Activated CD8-positive, alpha-beta memory T cell treated with anti-CD3 and anti-CD28 coated beads for 24 hours (primary cell): ENCODE measurements at regions not wholly inside any gene's neighbourhood (a gene's known extent, or its start where the extent isn't known, plus 50 kb on each side); places are given as distances from the start of the nearest gene placed in this dataset.
"Not testable (repeated sequence)": the region's sequence is repeated elsewhere in the genome, so short reads cannot be mapped to it uniquely, and the experiment has no call there.

Experiments
- DNase-seq: peaks from one replicate; pipeline ENCODE4 v3.0.0-alpha.2; 2020

DNA sequence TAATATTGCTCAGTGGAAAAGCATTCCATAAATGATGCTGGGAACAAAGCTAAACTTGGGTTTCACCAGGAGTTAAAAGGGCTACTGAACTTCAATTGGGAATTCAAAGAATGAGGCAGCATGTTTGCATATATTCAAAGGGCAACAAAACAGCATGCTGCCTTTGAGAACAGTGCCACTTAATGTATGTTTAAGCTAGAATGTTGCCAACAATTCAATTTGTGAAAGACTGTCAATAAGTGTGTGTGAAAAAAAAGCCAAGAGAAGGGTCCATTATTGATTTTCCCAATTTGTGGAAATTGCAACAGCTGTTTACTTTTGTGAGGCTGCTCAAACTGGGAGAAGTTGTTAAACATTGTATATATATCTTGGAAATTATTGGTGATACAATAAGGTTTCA lies 701.9 kb upstream of the ACTRT1 start:
- no peak for DNase-seq

- DNase-seq: no peak
Measured at GRCh38 chrX:128739539-128739938, 687.3 kb upstream of the ACTRT1 start.

- DNase-seq: no peak
Measured at GRCh38 chrX:128728943-128729342, 676.7 kb upstream of the ACTRT1 start.

DNA sequence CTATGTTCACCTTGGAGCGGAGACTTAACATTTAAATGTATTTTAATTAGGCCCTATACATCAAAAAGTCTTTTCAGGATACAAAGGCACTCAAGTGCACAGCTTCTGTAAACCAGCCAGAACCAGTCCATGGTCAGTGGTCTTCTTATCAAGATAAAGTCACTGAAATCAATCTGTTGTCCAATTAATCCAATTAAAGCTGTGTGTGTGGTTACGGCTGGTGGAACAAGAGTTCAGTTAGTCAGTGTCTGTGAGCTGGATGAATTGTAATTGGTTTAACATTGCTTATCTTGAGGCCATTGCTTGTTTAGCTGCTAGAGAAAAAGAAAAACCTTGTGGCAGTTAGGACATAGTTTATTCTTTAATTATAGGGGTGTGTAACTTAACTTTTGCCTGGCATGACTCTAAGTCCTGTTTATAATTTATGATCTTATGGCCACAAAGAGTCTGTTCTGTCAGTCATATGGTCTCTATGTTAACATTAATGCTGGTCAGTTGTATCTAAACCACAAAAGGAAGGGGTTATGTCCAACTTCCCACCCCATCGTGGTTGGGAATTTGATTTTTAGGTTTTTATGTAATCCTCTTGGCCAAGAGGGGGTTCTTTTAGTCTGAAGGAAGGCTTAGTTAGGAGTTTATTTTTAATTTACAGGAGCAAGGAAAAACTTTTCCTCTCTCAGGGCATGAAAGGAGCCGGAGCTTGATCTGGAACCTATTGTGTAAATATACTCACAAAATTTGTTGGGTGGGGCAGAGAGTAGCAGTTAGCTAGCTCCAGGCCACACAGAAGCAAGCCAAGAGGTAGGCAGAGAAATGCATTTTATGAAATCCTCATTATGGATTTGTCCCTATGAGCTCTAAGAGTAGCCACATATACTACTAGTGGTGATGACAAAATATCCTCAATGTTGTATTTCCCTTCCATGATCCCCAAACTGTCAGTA lies 665.7 kb upstream of the ACTRT1 start:
- DNase-seq: no peak

GRCh38 chrX:128714425-128714824 lies 662.2 kb upstream of the ACTRT1 start:
- no peak for DNase-seq

DNA sequence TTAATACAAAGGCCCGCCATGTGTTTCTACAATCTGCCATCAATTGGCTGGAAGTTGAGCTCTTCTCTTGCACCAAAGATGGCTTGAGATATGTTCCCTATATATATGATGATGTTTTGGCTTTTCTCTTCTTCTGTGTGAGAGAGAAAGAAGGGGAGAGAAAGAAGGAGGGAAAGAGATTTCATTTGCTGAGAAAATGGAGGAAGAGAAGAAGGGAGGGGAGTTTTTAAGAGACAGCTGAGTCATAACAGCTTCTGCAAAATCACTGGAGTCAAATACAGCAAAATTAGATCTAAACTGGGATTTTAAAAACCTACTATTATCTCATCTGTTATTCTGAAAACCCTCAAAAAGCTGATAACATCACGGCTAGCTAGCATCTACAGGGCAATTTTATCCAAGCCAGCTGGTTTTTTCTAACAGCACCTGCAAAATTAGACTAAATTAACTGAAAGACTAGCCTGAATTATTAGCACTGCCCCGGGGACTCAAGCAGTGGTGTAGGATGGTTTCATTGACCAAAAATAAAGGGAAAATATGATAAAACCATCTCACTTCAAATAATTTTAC lies 647.6 kb upstream of the ACTRT1 start:
- no peak for DNase-seq

- DNase-seq: no peak
Measured at GRCh38 chrX:128698573-128699181, 646.5 kb upstream of the ACTRT1 start.

- no peak for DNase-seq
Measured at GRCh38 chrX:128691872-128692271, 639.7 kb upstream of the ACTRT1 start.

DNA sequence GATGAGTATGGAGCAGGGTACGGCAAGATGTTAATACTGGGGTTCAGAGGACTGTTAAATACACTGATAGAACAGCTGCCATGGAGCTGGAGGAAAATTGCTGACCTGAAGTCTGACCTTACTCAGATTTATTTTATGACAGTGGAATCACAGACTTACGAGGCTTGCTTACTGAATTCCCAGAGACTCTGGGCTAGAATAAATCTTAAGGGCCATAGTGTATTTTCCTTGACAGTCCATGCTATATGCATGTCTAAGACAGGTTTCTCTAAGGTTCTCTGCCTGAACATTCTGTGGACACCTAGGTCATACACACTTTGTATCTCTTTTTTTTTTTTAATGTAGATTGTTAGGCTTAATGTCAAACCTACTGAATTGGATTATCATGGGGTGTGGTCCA lies 633.2 kb upstream of the ACTRT1 start:
- no peak for DNase-seq

DNA sequence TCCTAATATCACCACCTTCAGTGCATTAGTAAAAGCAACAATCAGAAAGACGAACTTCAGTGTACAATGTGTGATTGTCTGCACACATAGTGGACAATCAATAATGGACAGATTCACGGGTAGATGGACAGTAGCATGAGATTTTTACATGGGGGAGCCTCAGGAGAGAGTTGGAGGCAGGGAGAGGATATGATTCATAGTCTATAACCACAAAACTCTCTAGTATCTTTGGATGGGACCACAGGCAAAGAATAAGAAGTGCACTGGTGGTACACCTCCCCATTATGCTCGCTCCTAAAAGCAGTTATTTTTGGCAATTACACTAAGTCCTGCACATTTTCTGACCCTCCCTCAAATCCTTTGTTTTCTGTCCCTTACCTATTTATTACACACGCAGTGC lies 624.4 kb upstream of the ACTRT1 start:
- DNase-seq: no peak

- DNase-seq: not testable (repeated sequence)
Measured at GRCh38 chrX:128674326-128675086, 622.3 kb upstream of the ACTRT1 start.

- no peak for DNase-seq
Measured at GRCh38 chrX:128664211-128664610, 612.0 kb upstream of the ACTRT1 start.

DNA sequence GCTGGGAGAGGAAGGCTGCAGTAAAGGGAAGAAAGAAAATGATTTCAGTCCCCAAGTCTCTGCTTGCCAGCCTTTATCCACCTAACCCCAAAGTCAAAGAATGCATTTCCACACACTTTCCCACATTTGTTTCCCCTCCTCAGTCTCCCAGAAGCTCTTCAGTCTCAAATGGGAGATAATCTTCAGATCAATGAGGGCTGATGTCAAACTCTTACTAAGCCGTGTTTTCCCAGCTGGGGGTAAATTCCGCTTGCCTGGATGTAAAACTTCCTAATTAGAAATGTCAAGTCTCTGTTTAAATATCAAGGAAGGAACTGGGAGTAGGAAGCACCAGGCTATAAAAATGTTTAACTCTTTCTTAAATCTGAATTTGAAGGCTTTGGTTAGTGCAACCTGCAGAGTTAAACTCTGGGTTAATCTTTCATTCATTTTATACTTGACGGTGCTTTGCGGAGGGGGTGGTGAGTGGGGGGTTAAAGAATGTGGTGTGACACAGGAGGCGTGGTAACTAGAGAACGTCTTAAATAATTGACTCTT lies 601.4 kb upstream of the ACTRT1 start:
- no peak for DNase-seq

DNA sequence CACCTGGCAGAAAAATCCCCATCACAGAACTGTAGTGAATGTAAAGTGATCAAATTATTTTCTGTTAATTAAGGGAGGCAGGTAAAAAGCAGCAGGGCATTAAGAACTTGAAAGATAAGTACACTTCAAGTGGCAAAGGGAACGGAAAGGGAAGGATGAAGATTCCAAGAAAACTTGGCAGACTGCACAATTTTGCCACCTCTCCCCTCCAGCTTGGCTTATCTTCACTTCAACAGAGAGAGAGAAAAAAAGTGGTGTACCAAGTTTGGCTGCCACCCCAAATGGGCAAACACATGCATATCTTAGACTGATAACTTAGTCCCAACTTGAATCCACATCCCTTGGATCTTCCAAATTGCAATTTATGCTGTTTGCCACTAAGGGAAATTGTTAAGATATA lies 598.1 kb upstream of the ACTRT1 start:
- no peak for DNase-seq

- no peak for DNase-seq
Measured at GRCh38 chrX:128634754-128635153, 582.6 kb upstream of the ACTRT1 start.

GRCh38 chrX:128623361-128623760 lies 571.2 kb upstream of the ACTRT1 start:
- DNase-seq: no peak

DNA sequence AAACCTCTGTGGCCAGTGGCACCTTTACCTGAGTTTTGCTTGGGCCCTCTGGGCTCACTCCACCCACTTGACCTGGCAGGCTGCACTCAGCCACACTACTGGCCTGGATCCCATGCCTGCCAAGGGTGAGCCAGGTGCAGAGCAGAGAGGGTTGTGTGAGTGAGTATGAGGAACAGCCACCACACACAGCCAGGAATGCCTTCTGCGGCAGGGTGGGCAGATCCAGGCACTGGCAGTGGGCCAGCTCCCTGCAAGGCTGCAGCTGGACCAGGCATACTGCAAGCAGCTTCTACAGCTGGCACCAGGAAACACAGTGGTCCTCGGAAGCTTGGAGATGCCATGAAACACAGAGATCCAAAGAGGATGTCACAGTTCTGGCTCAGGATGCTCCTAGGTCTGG lies 570.1 kb upstream of the ACTRT1 start:
- no peak for DNase-seq

DNA sequence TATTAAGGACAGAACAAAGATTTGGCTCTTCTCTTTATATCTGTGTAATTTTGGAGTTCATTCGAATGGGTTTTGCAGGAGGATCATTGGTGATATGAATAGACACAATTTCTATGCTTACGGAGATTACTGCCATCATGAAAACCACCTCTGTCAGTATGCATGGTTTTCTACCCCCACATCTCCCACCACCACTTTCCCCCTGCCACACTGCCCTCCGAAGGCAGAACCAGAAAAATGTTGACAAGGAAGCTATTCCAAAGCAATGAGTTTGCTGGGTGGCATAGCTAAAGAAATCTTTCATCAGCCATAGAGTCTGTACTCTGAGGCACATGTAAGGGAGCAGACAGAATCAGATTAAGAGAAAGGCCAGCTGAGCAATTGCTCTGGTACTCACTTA lies 567.3 kb upstream of the ACTRT1 start:
- no peak for DNase-seq

DNA sequence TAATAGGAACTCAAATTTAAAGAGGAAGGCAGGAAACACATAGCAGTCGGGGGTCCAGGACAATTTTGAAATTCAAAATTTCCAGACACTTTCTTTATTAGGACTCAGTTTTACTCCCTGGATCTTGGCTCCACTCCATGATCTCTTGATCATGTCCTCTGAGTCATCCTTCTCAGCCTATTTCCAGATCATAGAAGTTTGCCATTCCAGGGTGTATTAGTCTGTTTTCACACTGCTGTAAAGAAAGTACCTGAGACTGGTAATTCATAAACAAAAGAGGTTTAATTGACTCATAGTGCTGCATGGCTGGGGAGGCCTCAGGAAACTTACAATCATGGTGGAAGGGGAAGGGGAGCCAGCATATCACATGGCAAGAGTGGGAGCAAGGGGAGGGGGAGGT lies 564.7 kb upstream of the ACTRT1 start:
- DNase-seq: no peak

DNA sequence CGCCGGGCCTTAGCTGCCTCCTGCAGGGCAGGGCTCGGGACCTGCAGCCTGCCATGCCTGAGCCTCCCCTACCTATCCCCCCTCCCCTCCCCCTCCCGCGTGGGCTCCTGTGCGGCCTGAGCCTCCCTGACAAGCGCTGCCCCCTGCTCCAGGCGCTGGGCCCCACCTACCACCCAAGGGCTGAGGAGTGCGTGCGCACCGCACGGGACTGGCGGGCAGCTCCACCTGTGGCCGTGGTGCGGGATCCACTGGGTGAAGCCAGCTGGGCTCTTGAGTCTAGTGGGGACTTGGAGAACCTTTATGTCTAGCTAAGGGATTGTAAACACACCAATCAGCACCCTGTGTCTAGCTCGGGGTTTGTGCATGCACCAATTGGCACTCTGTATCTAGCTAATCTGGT lies 554.6 kb upstream of the ACTRT1 start:
- not testable (repeated sequence) for DNase-seq

DNA sequence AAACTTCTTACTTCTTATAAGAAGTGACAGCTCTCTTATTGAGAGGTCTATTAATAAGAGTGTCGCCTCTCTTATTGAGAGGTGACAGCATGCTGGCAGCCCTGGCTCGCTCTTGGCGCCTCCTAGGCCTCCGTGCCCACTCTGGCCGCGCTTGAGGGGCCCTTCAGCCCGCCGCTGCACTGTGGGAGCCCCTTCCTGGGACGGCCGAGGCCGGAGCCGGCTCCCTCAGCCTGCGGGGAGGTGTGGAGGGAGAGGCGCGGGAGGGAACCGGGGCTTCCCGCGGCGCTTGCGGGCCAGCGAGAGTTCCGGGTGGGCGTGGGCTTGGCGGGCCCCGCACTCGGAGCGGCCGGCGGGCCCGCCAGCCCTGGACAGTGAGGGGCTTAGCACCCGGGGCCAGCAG lies 554.2 kb upstream of the ACTRT1 start:
- not testable (repeated sequence) for DNase-seq

DNA sequence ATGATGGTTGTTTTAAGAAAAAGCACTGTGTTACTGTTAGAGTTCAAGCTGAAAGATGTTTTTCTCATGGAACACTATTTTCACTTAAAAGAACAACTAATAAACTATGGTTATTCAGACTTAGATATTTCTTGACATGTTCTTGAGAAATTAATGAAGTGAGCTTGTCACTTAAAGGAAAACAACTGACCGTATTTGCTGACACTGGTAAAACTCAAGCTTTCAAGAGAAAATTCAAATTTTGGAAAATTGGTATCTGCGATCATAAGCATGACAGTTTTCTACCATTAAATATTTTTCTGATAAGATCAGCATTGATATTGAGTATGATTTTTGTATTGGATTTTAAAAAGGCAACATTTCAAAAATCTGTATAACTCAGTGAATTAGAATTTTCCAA lies 549.5 kb upstream of the ACTRT1 start:
- DNase-seq: no peak

- DNase-seq: no peak
Measured at GRCh38 chrX:128599632-128600031, 547.4 kb upstream of the ACTRT1 start.
